WERI-Rb-1 (cell line): ENCODE measurements at regions not wholly inside any gene's neighbourhood (a gene's known extent, or its start where the extent isn't known, plus 50 kb on each side); places are given as distances from the start of the nearest gene placed in this dataset.

Source experiments
- DNase-seq: peaks from one replicate; pipeline ENCODE4 v3.0.0-alpha.2; 2020
- H3K27ac ChIP-seq: fragments of 250-450 bp; sonication (Bioruptor Pico); 2 replicates; pipeline ENCODE4 v1.5.1; 2020; ENCODE audit warnings: mild to moderate bottlenecking, moderate library complexity
- H3K27me3 ChIP-seq: fragments of 250-450 bp; sonication (Bioruptor Pico); 2 replicates; pipeline ENCODE4 v1.5.1; 2021; ENCODE audit warnings: mild to moderate bottlenecking, low read depth, moderate library complexity; ENCODE audit not compliant: insufficient read depth, severe bottlenecking
- H3K36me3 ChIP-seq: fragments of 250-450 bp; sonication (Bioruptor Pico); 2 replicates; pipeline ENCODE4 v1.5.1; 2020; ENCODE audit warnings: mild to moderate bottlenecking, moderate library complexity
- H3K4me3 ChIP-seq: 2 replicates; pipeline ENCODE4 v1.5.1; 2011; ENCODE audit warnings: low read depth, mild to moderate bottlenecking, control low read depth, low read length
- H3K9me3 ChIP-seq: fragments of 250-450 bp; sonication (Bioruptor Pico); 2 replicates; pipeline ENCODE4 v1.5.1; 2021; ENCODE audit warnings: mild to moderate bottlenecking, moderate library complexity; ENCODE audit not compliant: severe bottlenecking
- TF ChIP-seq, protein P1 (sequence below): IDR thresholded peaks from 2 replicates; pipeline ENCODE4 v1.5.1; 2011; ENCODE audit warnings: low read depth, mild to moderate bottlenecking, control low read depth, inconsistent platforms, low read length

DNA sequence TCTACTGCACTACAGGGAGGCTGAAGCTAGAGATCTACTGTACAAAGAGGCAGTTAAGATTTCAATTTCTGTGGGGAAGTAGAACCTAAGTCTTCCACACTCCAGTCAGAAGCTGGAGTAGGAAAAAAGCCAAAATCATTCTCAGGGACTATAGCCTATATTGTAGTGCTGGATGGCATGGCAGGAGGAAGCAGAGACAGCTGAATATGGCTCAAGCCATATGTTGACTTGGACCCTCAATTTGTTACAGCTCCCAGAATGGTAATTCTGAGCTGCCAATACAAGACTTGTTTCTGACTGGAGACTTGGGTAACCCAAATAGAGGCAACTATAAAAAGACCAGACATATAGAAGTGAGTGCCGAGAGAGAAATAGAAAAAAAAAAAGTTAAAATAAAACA, 200.6 kb downstream of the PTBP2 start:
- no peak overlapping the region for H3K4me3 ChIP-seq
- no peak for DNase-seq
- H3K27me3 ChIP-seq, result no peaks in the 10 kb centered on the region
- no peak overlapping the region for H3K27ac ChIP-seq
- no peaks in the 10 kb centered on the region for H3K36me3 ChIP-seq
- TF ChIP-seq, protein P1, sequence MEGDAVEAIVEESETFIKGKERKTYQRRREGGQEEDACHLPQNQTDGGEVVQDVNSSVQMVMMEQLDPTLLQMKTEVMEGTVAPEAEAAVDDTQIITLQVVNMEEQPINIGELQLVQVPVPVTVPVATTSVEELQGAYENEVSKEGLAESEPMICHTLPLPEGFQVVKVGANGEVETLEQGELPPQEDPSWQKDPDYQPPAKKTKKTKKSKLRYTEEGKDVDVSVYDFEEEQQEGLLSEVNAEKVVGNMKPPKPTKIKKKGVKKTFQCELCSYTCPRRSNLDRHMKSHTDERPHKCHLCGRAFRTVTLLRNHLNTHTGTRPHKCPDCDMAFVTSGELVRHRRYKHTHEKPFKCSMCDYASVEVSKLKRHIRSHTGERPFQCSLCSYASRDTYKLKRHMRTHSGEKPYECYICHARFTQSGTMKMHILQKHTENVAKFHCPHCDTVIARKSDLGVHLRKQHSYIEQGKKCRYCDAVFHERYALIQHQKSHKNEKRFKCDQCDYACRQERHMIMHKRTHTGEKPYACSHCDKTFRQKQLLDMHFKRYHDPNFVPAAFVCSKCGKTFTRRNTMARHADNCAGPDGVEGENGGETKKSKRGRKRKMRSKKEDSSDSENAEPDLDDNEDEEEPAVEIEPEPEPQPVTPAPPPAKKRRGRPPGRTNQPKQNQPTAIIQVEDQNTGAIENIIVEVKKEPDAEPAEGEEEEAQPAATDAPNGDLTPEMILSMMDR, result no peak
- peaks cover 4% of the 10 kb centered on the region for H3K9me3 ChIP-seq

DNA sequence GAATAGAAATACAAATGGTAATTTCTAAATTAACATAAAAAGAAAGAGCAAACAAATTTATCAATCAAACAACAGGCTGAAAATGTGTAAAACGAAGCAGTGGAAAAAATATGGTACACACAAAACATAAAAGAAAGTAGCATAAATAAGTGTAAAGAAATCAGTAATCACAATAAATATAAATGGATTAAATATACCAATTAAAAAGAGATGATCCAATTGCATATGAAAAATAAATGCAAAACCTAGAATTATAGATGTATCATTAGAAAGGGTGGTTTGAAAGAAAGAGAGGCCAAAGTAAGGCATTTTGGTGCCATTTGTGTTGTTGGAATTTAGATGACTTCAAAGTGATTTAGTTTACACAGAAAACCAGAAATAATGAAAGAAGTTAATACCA, 202.2 kb downstream of the PTBP2 start:
- Histone ChIP-seq H3K4me3 (no peak overlapping the region), H3K27me3 (no peaks in the 10 kb centered on the region), H3K9me3 (peaks cover 4% of the 10 kb centered on the region), H3K36me3 (no peaks in the 10 kb centered on the region), H3K27ac (no peak overlapping the region)
- no peak for DNase-seq
- TF ChIP-seq, protein P1, result no peak

DNA sequence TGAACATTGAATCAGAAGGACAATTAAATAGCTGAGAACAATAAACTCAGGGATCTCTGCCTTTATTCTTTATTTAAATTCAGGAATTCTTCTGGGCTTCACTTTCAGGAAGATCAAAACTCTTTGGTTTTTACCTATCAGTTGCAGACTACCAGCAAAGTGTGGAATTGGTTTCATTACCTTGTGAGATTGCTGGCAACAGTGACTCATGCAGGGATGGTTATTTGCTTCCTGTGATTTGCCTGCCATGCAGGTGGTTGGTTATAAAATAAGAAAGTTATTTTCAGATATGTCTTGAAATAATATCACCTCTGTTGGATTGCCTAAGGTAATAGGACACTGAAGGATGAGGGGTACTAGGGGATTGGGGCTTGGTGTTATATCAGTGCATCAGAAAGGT, 204.6 kb downstream of the PTBP2 start:
- H3K27me3 ChIP-seq, result no peaks in the 10 kb centered on the region
- peaks cover 4% of the 10 kb centered on the region for H3K9me3 ChIP-seq
- TF ChIP-seq, protein P1, result no peak
- DNase-seq, result no peak
- H3K4me3 ChIP-seq, result no peak overlapping the region
- no peaks in the 10 kb centered on the region for H3K36me3 ChIP-seq
- H3K27ac ChIP-seq, result no peak overlapping the region

DNA sequence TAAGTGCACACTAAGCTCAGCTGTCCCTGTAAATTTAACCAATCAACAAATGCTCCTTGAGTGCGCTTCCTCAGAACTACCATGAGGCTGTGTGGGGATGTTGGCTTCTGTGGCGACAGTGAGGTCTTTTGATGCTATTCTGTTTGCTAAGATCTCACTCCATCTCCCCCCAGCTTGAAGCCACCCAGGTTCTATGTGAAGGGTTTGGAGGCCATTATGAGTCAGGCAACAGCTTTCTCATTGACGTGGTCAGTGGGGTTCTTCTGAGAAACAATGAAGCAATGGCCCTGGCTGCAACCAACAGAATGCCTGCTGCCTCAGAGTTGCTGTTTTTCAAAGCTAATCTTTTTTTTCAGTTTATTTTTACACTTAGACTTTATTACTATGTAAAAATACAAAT, 205.5 kb downstream of the PTBP2 start:
- Histone ChIP-seq H3K9me3 (peaks cover 4% of the 10 kb centered on the region), H3K36me3 (no peaks in the 10 kb centered on the region), H3K4me3 (no peak overlapping the region), H3K27ac (no peak overlapping the region), H3K27me3 (no peaks in the 10 kb centered on the region)
- TF ChIP-seq, protein P1, result no peak
- no peak for DNase-seq

DNA sequence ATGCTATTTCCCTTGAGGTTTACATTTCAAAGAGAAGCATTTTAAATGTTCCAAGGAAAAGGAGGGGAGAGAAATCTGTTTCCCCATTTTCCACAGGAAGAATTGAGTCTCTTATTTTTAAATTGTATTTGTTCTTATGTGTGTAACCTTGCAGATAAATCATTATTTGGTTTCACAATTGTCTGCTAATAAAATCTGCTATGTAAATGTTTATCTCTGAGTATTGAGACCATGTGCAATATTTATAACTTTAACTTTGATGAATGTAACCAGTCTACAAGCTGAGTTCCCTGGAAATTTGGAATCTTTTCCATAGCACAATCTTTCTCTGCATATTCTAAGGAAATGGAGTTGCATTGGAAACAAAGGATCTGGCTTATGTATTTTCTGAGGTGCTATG, 209.6 kb downstream of the PTBP2 start:
- TF ChIP-seq, protein P1, result no peak

DNA sequence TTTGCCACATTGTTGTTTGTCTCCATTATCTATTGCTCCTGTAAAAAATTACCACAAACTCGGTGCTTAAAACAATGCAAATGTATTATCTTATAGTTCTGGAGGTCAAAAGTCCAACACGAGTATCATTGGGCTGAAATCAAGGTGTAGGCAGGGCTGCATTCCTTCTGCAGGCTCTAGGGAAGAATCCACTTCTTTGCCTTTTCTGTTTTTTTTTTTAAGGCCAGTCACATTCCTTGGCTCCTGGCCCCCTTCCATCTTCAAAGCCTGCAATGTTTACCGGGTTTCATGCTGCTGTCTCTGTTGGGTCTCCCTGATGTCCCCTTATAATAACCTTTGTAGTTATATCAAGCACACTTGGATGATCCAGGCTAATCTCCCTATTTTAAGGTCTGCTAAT, 212.7 kb downstream of the PTBP2 start:
- no peak overlapping the region for H3K4me3 ChIP-seq
- no peaks in the 10 kb centered on the region for H3K27me3 ChIP-seq
- no peaks in the 10 kb centered on the region for H3K9me3 ChIP-seq
- H3K36me3 ChIP-seq, result no peaks in the 10 kb centered on the region
- DNase-seq, result no peak
- TF ChIP-seq, protein P1, result no peak
- H3K27ac ChIP-seq, result no peak overlapping the region

More for the DNA sequence above, 209.6 kb downstream of the PTBP2 start:
- Histone ChIP-seq H3K36me3 (no peaks in the 10 kb centered on the region), H3K27ac (no peak overlapping the region), H3K27me3 (no peaks in the 10 kb centered on the region), H3K9me3 (no peaks in the 10 kb centered on the region), H3K4me3 (no peak overlapping the region)
- no peak for DNase-seq
